Calu3 (cell line): ENCODE measurements at regions not wholly inside any gene's neighbourhood (a gene's known extent, or its start where the extent isn't known, plus 50 kb on each side); places are given as distances from the start of the nearest gene placed in this dataset.

Experiments
- BruUV-seq: library from RNA; stranded (reverse); fragments of 400-500 nt; replicated peaks from 2 replicates; lab custom pipeline; 2021; lab: Mats Ljungman, UMichigan
- CTCF ChIA-PET: fragments of 300-600 bp; sonication (Branson Sonifier 250); formaldehyde crosslinking; loops from one replicate; lab custom pipeline; 2022; ENCODE audit warnings: antibody characterized with exemption; lab: Charles Lee
- DNase-seq: peaks from one replicate; pipeline ENCODE4 v3.0.0; 2022
- H3K27ac Mint-ChIP-seq: one replicate; pipeline ENCODE4 v1.8.0; 2022; ENCODE audit warnings: mixed read lengths; ENCODE audit not compliant: unreplicated experiment
- H3K27me3 Mint-ChIP-seq: one replicate; pipeline ENCODE4 v1.8.0; 2022; ENCODE audit warnings: mixed read lengths; ENCODE audit not compliant: unreplicated experiment
- H3K36me3 Mint-ChIP-seq: one replicate; pipeline ENCODE4 v1.8.0; 2022; ENCODE audit warnings: mild to moderate bottlenecking, moderate library complexity, mixed read lengths; ENCODE audit not compliant: insufficient read depth, unreplicated experiment
- H3K4me1 Mint-ChIP-seq: one replicate; pipeline ENCODE4 v1.8.0; 2022; ENCODE audit warnings: mild to moderate bottlenecking, low read depth, mixed read lengths; ENCODE audit not compliant: unreplicated experiment
- H3K4me3 Mint-ChIP-seq: one replicate; pipeline ENCODE4 v1.8.0; 2022; ENCODE audit warnings: mild to moderate bottlenecking, low read depth, moderate library complexity, mixed read lengths; ENCODE audit not compliant: unreplicated experiment
- H3K9me3 Mint-ChIP-seq: one replicate; pipeline ENCODE4 v1.8.0; 2022; ENCODE audit warnings: low read depth, mixed read lengths; ENCODE audit not compliant: unreplicated experiment
- intact Hi-C: fragments of 100-400 bp; cut with micrococcal nuclease; formaldehyde crosslinking; loops from one replicate; pipeline ENCODE4 v1.10.0; 2022; ENCODE audit not compliant: unreplicated experiment
- TF ChIP-seq, protein P1 (sequence below): fragments of 200-600 bp; IDR thresholded peaks from one replicate; pipeline ENCODE4 v1.8.0; 2022; ENCODE audit warnings: antibody characterized with exemption; ENCODE audit not compliant: unreplicated experiment

DNA sequence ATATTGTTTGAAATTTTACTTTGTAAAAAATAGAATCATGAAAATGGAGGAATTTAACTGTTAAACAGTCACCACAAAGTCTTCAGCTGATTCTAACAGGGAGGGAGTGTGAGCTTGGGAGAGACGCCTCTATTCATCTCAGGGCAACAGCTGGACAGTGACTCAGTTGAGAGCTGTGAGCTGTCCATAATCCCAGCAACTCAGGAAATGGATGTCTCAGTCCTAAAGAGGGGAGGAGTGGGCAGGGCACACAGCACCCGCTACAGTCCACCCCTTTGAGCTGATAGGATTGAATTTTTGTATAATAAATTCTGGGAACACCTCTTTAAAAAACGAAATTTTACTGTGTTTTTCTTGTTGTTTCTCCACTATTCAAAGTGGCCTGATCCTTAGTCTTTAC, 255.1 kb upstream of the THUMPD2 start:
- CTCF ChIA-PET: no interaction called here
- intact Hi-C loops: no loop called here
- TF ChIP-seq, protein P1, sequence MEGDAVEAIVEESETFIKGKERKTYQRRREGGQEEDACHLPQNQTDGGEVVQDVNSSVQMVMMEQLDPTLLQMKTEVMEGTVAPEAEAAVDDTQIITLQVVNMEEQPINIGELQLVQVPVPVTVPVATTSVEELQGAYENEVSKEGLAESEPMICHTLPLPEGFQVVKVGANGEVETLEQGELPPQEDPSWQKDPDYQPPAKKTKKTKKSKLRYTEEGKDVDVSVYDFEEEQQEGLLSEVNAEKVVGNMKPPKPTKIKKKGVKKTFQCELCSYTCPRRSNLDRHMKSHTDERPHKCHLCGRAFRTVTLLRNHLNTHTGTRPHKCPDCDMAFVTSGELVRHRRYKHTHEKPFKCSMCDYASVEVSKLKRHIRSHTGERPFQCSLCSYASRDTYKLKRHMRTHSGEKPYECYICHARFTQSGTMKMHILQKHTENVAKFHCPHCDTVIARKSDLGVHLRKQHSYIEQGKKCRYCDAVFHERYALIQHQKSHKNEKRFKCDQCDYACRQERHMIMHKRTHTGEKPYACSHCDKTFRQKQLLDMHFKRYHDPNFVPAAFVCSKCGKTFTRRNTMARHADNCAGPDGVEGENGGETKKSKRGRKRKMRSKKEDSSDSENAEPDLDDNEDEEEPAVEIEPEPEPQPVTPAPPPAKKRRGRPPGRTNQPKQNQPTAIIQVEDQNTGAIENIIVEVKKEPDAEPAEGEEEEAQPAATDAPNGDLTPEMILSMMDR: no peak
- H3K36me3 Mint-ChIP-seq: no peaks in the 10 kb centered on the region
- H3K27ac Mint-ChIP-seq: no peak overlapping the region
- no peaks in the 10 kb centered on the region for H3K4me1 Mint-ChIP-seq
- BruUV-seq: no TSS peak
- no peaks in the 10 kb centered on the region for H3K27me3 Mint-ChIP-seq
- no peak for DNase-seq
- H3K9me3 Mint-ChIP-seq: no peaks in the 10 kb centered on the region
- no peak overlapping the region for H3K4me3 Mint-ChIP-seq

DNA sequence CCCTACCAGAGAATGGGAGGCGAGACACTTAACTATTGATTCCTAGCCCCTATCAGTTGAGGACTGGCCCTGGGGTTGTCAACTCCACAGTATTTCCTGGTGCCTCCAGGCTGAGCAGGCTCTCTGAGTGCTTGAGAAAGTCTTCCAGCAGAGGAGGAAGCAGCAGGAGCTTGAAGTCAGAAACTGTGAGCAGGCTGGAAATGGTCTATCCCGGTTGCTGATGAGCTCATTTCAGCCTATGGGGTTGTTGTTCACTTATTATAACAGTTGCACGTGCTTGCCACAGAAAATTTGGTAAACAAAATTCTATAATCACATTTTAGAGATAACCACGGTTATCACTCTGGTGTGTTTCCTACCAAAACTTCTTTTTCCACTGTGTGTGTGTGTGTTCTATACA, 254.7 kb upstream of the THUMPD2 start:
- CTCF ChIA-PET: no interaction called here
- Mint-ChIP-seq H3K9me3 (no peaks in the 10 kb centered on the region), H3K27ac (no peak overlapping the region), H3K4me1 (no peaks in the 10 kb centered on the region), H3K27me3 (no peaks in the 10 kb centered on the region), H3K36me3 (no peaks in the 10 kb centered on the region), H3K4me3 (no peak overlapping the region)
- intact Hi-C loops: no loop called here
- TF ChIP-seq, protein P1: no peak
- DNase-seq: no peak
- no TSS peak for BruUV-seq

DNA sequence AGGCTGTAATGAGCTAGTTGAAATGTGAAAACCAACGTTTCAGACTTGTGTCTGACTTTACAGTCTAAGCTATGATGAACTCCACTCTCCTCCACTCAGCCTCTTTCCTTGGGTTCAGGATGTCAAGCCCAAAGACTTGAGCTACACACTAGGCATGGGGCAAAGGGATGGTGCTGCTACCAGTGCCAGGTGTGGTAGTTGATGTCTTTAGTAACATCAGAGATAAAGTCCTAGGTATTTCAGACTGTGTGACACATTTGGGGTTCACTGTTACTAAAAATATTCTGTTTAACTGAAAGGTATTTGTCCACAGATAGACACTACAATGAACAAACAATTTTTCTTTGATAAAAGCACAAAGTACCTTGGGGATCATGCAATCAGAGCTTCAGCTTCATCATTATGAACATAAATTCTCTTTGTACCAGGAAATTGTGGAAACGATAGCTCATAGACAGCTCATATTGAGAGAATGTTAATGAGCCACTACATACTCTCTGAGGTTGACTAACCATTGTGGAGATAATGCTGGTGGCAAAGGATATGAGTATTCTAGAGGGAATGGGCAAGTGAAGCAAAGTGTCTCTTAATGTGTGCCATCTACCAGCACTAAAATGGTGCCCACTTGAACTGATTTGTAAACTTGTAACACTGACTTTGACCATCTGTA, 253.7 kb upstream of the THUMPD2 start:
- intact Hi-C loops: no loop called here
- Mint-ChIP-seq H3K9me3 (no peaks in the 10 kb centered on the region), H3K27ac (no peak overlapping the region), H3K4me3 (no peak overlapping the region), H3K27me3 (no peaks in the 10 kb centered on the region), H3K36me3 (no peaks in the 10 kb centered on the region), H3K4me1 (no peaks in the 10 kb centered on the region)
- TF ChIP-seq, protein P1: no peak
- CTCF ChIA-PET: interaction anchor here (1.1 kb wide), 1 partner anchor 9 kb away, joined by 3 read pairs; no protein-coding TSS in a partner anchor
- no TSS peak for BruUV-seq
- no peak for DNase-seq

DNA sequence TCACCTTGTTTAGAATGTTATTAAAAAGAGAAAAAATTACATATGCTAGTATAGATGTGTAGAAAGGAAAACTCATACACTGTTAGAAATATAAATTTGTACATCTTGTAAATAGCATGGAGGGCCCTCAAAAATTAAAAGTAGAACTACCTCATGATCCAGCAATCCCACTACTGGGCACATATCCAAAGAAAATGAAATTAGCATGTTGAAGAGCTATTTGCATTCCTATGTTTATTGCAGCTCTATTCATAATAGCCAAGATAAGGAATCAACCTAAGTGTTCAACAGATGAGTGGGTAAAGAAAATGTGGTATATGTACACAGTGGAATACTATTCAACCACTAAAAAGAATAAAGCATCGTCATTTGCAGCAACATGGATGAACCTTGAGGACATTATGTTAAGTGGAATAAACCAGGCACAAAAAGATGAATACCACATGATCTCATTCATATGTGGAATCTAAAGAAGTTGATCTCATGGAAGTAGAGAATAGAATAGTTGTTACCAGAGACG, 251.5 kb upstream of the THUMPD2 start:
- DNase-seq: no peak

More for the DNA sequence above, 251.5 kb upstream of the THUMPD2 start:
- no TSS peak for BruUV-seq
- CTCF ChIA-PET: no interaction called here
- H3K36me3 Mint-ChIP-seq: no peaks in the 10 kb centered on the region
- H3K9me3 Mint-ChIP-seq: no peaks in the 10 kb centered on the region
- H3K27ac Mint-ChIP-seq: no peak overlapping the region
- H3K4me1 Mint-ChIP-seq: no peaks in the 10 kb centered on the region
- no peaks in the 10 kb centered on the region for H3K27me3 Mint-ChIP-seq
- TF ChIP-seq, protein P1: no peak
- intact Hi-C loops: no loop called here
- no peak overlapping the region for H3K4me3 Mint-ChIP-seq
